Ascending aorta (tissue), 2 donors: ENCODE measurements at regions not wholly inside any gene's neighbourhood (a gene's known extent, or its start where the extent isn't known, plus 50 kb on each side); places are given as distances from the start of the nearest gene placed in this dataset.

Experiments used
- DNase-seq, 2 donors: peaks; one replicate each; pipeline ENCODE4 v3.0.0-alpha.2; 2019; ENCODE audit warnings: low spot score in 2 of 2
- H3K27ac ChIP-seq, 2 donors: fragments of 200-600 bp; sonication (generic); one replicate each; pipeline ENCODE4 v1.5.1; 2016 to 2017; ENCODE audit warnings: mild to moderate bottlenecking in 1 of 2
- H3K27me3 ChIP-seq: fragments of 200-600 bp; sonication (generic); one replicate; pipeline ENCODE4 v1.5.1; 2017
- H3K36me3 ChIP-seq, 2 donors: fragments of 200-600 bp; sonication (generic); one replicate each; pipeline ENCODE4 v1.5.1; 2016
- H3K4me1 ChIP-seq, 2 donors: fragments of 200-600 bp; sonication (generic); one replicate each; pipeline ENCODE4 v1.5.1; 2016 to 2017; ENCODE audit warnings: mild to moderate bottlenecking in 1 of 2
- H3K4me3 ChIP-seq, 2 donors: fragments of 200-600 bp; sonication (generic); one replicate each; pipeline ENCODE4 v1.5.1; 2016 to 2017; ENCODE audit warnings: mild to moderate bottlenecking in 1 of 2
- H3K9me3 ChIP-seq, 2 donors: fragments of 200-600 bp; sonication (generic); one replicate each; pipeline ENCODE4 v1.5.1; 2016
- CTCF ChIP-seq, 3 experiments: fragments of 200-600 bp in 2 of 3; fragments of 450-650 bp in 1 of 3; sonication (generic) in 2 of 3; IDR thresholded peaks; one replicate each; pipeline ENCODE4 v1.5.1; 2016 to 2019; ENCODE audit warnings: antibody characterized with exemption in 3 of 3, mild to moderate bottlenecking in 1 of 3, moderate library complexity in 1 of 3
- intact Hi-C: fragments of 100-400 bp; cut with DNase I; formaldehyde crosslinking; loops from one replicate; pipeline ENCODE4 v1.15.1; 2023

GRCh38 chr10:108064746-108065260 is 900.3 kb upstream of the SORCS1 start:
- no peaks in the 10 kb centered on the region for H3K9me3 ChIP-seq
- intact Hi-C loops = no loop called here
- no peak for TF ChIP-seq CTCF (IDR thresholded peaks at IDR 0.05)
- no peak overlapping the region for H3K4me3 ChIP-seq
- no peaks in the 10 kb centered on the region for H3K36me3 ChIP-seq
- H3K4me1 ChIP-seq = no peaks in the 10 kb centered on the region
- H3K27me3 ChIP-seq = no peaks in the 10 kb centered on the region
- DNase-seq = no peak
- H3K27ac ChIP-seq = no peak overlapping the region

GRCh38 chr10:108060246-108060645 is 895.7 kb upstream of the SORCS1 start:
- no peak for DNase-seq
- Histone ChIP-seq H3K36me3 (no peaks in the 10 kb centered on the region), H3K4me3 (no peak overlapping the region), H3K27me3 (no peaks in the 10 kb centered on the region), H3K27ac (no peak overlapping the region), H3K9me3 (no peaks in the 10 kb centered on the region), H3K4me1 (no peaks in the 10 kb centered on the region)
- TF ChIP-seq CTCF (IDR thresholded peaks at IDR 0.05) = no peak
- intact Hi-C loops = no loop called here

- DNase-seq = no peak
- H3K4me1 ChIP-seq = no peaks in the 10 kb centered on the region
- no peak for TF ChIP-seq CTCF (IDR thresholded peaks at IDR 0.05)
- H3K27me3 ChIP-seq = no peaks in the 10 kb centered on the region
- H3K4me3 ChIP-seq = no peak overlapping the region
- intact Hi-C loops = no loop called here
- no peaks in the 10 kb centered on the region for H3K36me3 ChIP-seq
- no peaks in the 10 kb centered on the region for H3K9me3 ChIP-seq
- H3K27ac ChIP-seq = no peak overlapping the region
Measured at GRCh38 chr10:108055506-108055905, 891.0 kb upstream of the SORCS1 start.

- no peak for TF ChIP-seq CTCF (IDR thresholded peaks at IDR 0.05)
- intact Hi-C loops = no loop called here
- Histone ChIP-seq H3K4me1 (no peaks in the 10 kb centered on the region), H3K36me3 (no peaks in the 10 kb centered on the region), H3K27me3 (no peaks in the 10 kb centered on the region), H3K27ac (no peak overlapping the region), H3K9me3 (no peaks in the 10 kb centered on the region), H3K4me3 (no peak overlapping the region)
- DNase-seq = no peak
Measured at GRCh38 chr10:108052981-108053380, 888.5 kb upstream of the SORCS1 start.

- intact Hi-C loops = no loop called here
- DNase-seq = no peak
- Histone ChIP-seq H3K4me1 (no peaks in the 10 kb centered on the region), H3K27ac (no peak overlapping the region), H3K27me3 (no peaks in the 10 kb centered on the region), H3K4me3 (no peak overlapping the region), H3K36me3 (no peaks in the 10 kb centered on the region), H3K9me3 (no peaks in the 10 kb centered on the region)
- no peak for TF ChIP-seq CTCF (IDR thresholded peaks at IDR 0.05)
Measured at GRCh38 chr10:108051218-108051617, 886.7 kb upstream of the SORCS1 start.

GRCh38 chr10:108050626-108051025 is 886.1 kb upstream of the SORCS1 start:
- H3K27me3 ChIP-seq = no peaks in the 10 kb centered on the region
- no peaks in the 10 kb centered on the region for H3K9me3 ChIP-seq
- H3K27ac ChIP-seq = no peak overlapping the region
- intact Hi-C loops = no loop called here
- DNase-seq = no peak
- no peaks in the 10 kb centered on the region for H3K36me3 ChIP-seq
- no peak overlapping the region for H3K4me3 ChIP-seq
- no peaks in the 10 kb centered on the region for H3K4me1 ChIP-seq
- TF ChIP-seq CTCF (IDR thresholded peaks at IDR 0.05) = no peak
